ENCODE measurements at regions not wholly inside any gene's neighbourhood (a gene's known extent, or its start where the extent isn't known, plus 50 kb on each side); places are given as distances from the start of the nearest gene placed in this dataset.

GRCh38 chr12:118611770-118612169 is 235.4 kb downstream of the SUDS3 start:
- no peak overlapping the region for H3K4me3 ChIP-seq (ENCODE audit: low read depth, low read length)
- no peak for DNase-seq (ENCODE audit: low read depth)
- TF ChIP-seq CTCF (IDR thresholded peaks at IDR 0.05; ENCODE audit: insufficient read depth, low read depth, low read length, missing control alignments), result no peak

- no peak overlapping the region for H3K4me3 ChIP-seq (ENCODE audit: low read depth, low read length)
- DNase-seq (ENCODE audit: low read depth), result no peak
- no peak for TF ChIP-seq CTCF (IDR thresholded peaks at IDR 0.05; ENCODE audit: insufficient read depth, low read depth, low read length, missing control alignments)
These were observed 241.5 kb downstream of the SUDS3 start for GRCh38 chr12:118617611-118618450.

- no peak for TF ChIP-seq CTCF (IDR thresholded peaks at IDR 0.05; ENCODE audit: insufficient read depth, low read depth, low read length, missing control alignments)
- H3K4me3 ChIP-seq (ENCODE audit: low read depth, low read length), result no peak overlapping the region
These were observed 242.3 kb downstream of the SUDS3 start for GRCh38 chr12:118618695-118619094.

GRCh38 chr12:118625050-118625675 is 248.8 kb downstream of the SUDS3 start:
- no peak for TF ChIP-seq CTCF (IDR thresholded peaks at IDR 0.05; ENCODE audit: insufficient read depth, low read depth, low read length, missing control alignments)
- DNase-seq (ENCODE audit: low read depth), result no peak

More at GRCh38 chr12:118618695-118619094, 242.3 kb downstream of the SUDS3 start:
- DNase-seq (ENCODE audit: low read depth), result no peak

GRCh38 chr12:118633071-118633470 is 256.7 kb downstream of the SUDS3 start:
- H3K4me3 ChIP-seq (ENCODE audit: low read depth, low read length), result no peak overlapping the region
- no peak for DNase-seq (ENCODE audit: low read depth)
- TF ChIP-seq CTCF (IDR thresholded peaks at IDR 0.05; ENCODE audit: insufficient read depth, low read depth, low read length, missing control alignments), result no peak

More at GRCh38 chr12:118625050-118625675, 248.8 kb downstream of the SUDS3 start:
- no peak overlapping the region for H3K4me3 ChIP-seq (ENCODE audit: low read depth, low read length)

GRCh38 chr12:118635276-118635675 is 258.9 kb downstream of the SUDS3 start:
- no peak for TF ChIP-seq CTCF (IDR thresholded peaks at IDR 0.05; ENCODE audit: insufficient read depth, low read depth, low read length, missing control alignments)

More at GRCh38 chr12:118635276-118635675, 258.9 kb downstream of the SUDS3 start:
- no peak overlapping the region for H3K4me3 ChIP-seq (ENCODE audit: low read depth, low read length)
- DNase-seq (ENCODE audit: low read depth), result no peak

All from GM12865 (cell line).